ENCODE measurements at regions not wholly inside any gene's neighbourhood (a gene's known extent, or its start where the extent isn't known, plus 50 kb on each side); places are given as distances from the start of the nearest gene placed in this dataset.

GRCh38 chr1:232872284-232872683 is 67.1 kb downstream of the MAP10 start:
- no peak for ATAC-seq (ENCODE audit: poor library complexity)
- no peak overlapping the region for H3K27ac Mint-ChIP-seq
- H3K36me3 ChIP-seq (ENCODE audit: insufficient read depth, low read length), result no peaks in the 10 kb centered on the region

GRCh38 chr1:232872738-232873137 is 67.5 kb downstream of the MAP10 start:
- Histone ChIP-seq H3K4me3 (ENCODE audit: low read length) (no peak overlapping the region), H3K9me3 (ENCODE audit: control insufficient read depth in 1 of 2, insufficient read depth in 1 of 2, low read length in 2 of 2) (no peaks in the 10 kb centered on the region), H3K4me1 (ENCODE audit: insufficient read depth, low read length) (no peaks in the 10 kb centered on the region), H3K27ac (ENCODE audit: low read depth in 1 of 2, low read length in 2 of 2) (no peak overlapping the region), H3K36me3 (ENCODE audit: insufficient read depth, low read length) (no peaks in the 10 kb centered on the region), H3K27me3 (ENCODE audit: control insufficient read depth in 1 of 2, insufficient read depth in 2 of 2, low read length in 2 of 2) (no peaks in the 10 kb centered on the region)
- Mint-ChIP-seq H3K27ac (no peak overlapping the region), H3K4me3 (no peak overlapping the region), H3K4me1 (ENCODE audit: low read depth) (no peaks in the 10 kb centered on the region), H3K36me3 (ENCODE audit: low read depth) (no peaks in the 10 kb centered on the region), H3K9me3 (no peaks in the 10 kb centered on the region), H3K27me3 (peaks cover 6% of the 10 kb centered on the region)
- CTCF ChIA-PET, result no interaction called here
- POLR2A ChIA-PET, result no interaction called here
- intact Hi-C loops (cut with DNase I, micrococcal nuclease), result no loop called here
- DNase-seq, result no peak
- ATAC-seq (ENCODE audit: poor library complexity), result no peak
- no peak for TF ChIP-seq CTCF (IDR thresholded peaks at IDR 0.05)

More at GRCh38 chr1:232872284-232872683, 67.1 kb downstream of the MAP10 start:
- no peak overlapping the region for H3K27ac ChIP-seq (ENCODE audit: low read depth in 1 of 2, low read length in 2 of 2)
- Mint-ChIP-seq H3K9me3 (no peaks in the 10 kb centered on the region), H3K4me1 (ENCODE audit: low read depth) (no peaks in the 10 kb centered on the region), H3K36me3 (ENCODE audit: low read depth) (no peaks in the 10 kb centered on the region), H3K4me3 (no peak overlapping the region), H3K27me3 (peaks cover 6% of the 10 kb centered on the region)
- no peak for DNase-seq
- CTCF ChIA-PET, result no interaction called here
- intact Hi-C loops (cut with DNase I, micrococcal nuclease), result no loop called here
- H3K9me3 ChIP-seq (ENCODE audit: control insufficient read depth in 1 of 2, insufficient read depth in 1 of 2, low read length in 2 of 2), result no peaks in the 10 kb centered on the region
- no peak overlapping the region for H3K4me3 ChIP-seq (ENCODE audit: low read length)
- no peaks in the 10 kb centered on the region for H3K27me3 ChIP-seq (ENCODE audit: control insufficient read depth in 1 of 2, insufficient read depth in 2 of 2, low read length in 2 of 2)
- POLR2A ChIA-PET, result no interaction called here
- TF ChIP-seq CTCF (IDR thresholded peaks at IDR 0.05), result no peak
- H3K4me1 ChIP-seq (ENCODE audit: insufficient read depth, low read length), result no peaks in the 10 kb centered on the region

GRCh38 chr1:232873412-232873811 is 68.2 kb downstream of the MAP10 start:
- Histone ChIP-seq H3K36me3 (ENCODE audit: insufficient read depth, low read length) (no peaks in the 10 kb centered on the region), H3K27ac (ENCODE audit: low read depth in 1 of 2, low read length in 2 of 2) (no peak overlapping the region), H3K4me1 (ENCODE audit: insufficient read depth, low read length) (no peaks in the 10 kb centered on the region), H3K27me3 (ENCODE audit: control insufficient read depth in 1 of 2, insufficient read depth in 2 of 2, low read length in 2 of 2) (no peaks in the 10 kb centered on the region), H3K9me3 (ENCODE audit: control insufficient read depth in 1 of 2, insufficient read depth in 1 of 2, low read length in 2 of 2) (no peaks in the 10 kb centered on the region), H3K4me3 (ENCODE audit: low read length) (no peak overlapping the region)
- ChIA-PET POLR2A (no interaction called here), CTCF (no interaction called here)
- Mint-ChIP-seq H3K27ac (no peak overlapping the region), H3K4me1 (ENCODE audit: low read depth) (no peaks in the 10 kb centered on the region), H3K36me3 (ENCODE audit: low read depth) (no peaks in the 10 kb centered on the region), H3K4me3 (no peak overlapping the region), H3K9me3 (no peaks in the 10 kb centered on the region), H3K27me3 (peaks cover 6% of the 10 kb centered on the region)
- intact Hi-C loops (cut with DNase I, micrococcal nuclease), result no loop called here
- ATAC-seq (ENCODE audit: poor library complexity) (no peak), DNase-seq (no peak)
- no peak for TF ChIP-seq CTCF (IDR thresholded peaks at IDR 0.05)
